ENCODE measurements at regions not wholly inside any gene's neighbourhood (a gene's known extent, or its start where the extent isn't known, plus 50 kb on each side); places are given as distances from the start of the nearest gene placed in this dataset.

- no peak for TF ChIP-seq EZH2phosphoT487 (IDR thresholded peaks at IDR 0.05; ENCODE audit: borderline replicate concordance, low read length)
- TF ChIP-seq, protein P1, sequence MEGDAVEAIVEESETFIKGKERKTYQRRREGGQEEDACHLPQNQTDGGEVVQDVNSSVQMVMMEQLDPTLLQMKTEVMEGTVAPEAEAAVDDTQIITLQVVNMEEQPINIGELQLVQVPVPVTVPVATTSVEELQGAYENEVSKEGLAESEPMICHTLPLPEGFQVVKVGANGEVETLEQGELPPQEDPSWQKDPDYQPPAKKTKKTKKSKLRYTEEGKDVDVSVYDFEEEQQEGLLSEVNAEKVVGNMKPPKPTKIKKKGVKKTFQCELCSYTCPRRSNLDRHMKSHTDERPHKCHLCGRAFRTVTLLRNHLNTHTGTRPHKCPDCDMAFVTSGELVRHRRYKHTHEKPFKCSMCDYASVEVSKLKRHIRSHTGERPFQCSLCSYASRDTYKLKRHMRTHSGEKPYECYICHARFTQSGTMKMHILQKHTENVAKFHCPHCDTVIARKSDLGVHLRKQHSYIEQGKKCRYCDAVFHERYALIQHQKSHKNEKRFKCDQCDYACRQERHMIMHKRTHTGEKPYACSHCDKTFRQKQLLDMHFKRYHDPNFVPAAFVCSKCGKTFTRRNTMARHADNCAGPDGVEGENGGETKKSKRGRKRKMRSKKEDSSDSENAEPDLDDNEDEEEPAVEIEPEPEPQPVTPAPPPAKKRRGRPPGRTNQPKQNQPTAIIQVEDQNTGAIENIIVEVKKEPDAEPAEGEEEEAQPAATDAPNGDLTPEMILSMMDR (IDR thresholded peaks at IDR 0.05; ENCODE audit: low read depth, low read length, poor library complexity, severe bottlenecking) = no peak
- no peak overlapping the region for H3K27ac ChIP-seq (ENCODE audit: low read depth, low read length)
- H3F3A ChIP-seq (ENCODE audit: control insufficient read depth, insufficient read depth) = no peaks in the 10 kb centered on the region
- H3K36me3 ChIP-seq (ENCODE audit: control insufficient read depth, low read length) = no peaks in the 10 kb centered on the region
- no peak overlapping the region for H3K4me3 ChIP-seq (ENCODE audit: low read length)
- no peaks in the 10 kb centered on the region for H4K20me1 ChIP-seq (ENCODE audit: control insufficient read depth, insufficient read depth, low read depth, low read length)
- H3K9me3 ChIP-seq (ENCODE audit: control insufficient read depth, insufficient read depth, low read length) = peaks cover 12% of the 10 kb centered on the region; the same call in 1 of the 2 replicates
- H3K27me3 ChIP-seq (ENCODE audit: control insufficient read depth, low read length) = no peaks in the 10 kb centered on the region
- no peaks in the 10 kb centered on the region for H3K4me1 ChIP-seq (ENCODE audit: control insufficient read depth, low read length)
- H3K79me2 ChIP-seq (ENCODE audit: control insufficient read depth, low read length) = no peaks in the 10 kb centered on the region
- H3K4me2 ChIP-seq (ENCODE audit: low read length) = no peak overlapping the region
- H3K9me2 ChIP-seq (replicated peaks; ENCODE audit: control insufficient read depth, low read length) = no peaks in the 10 kb centered on the region; the same call in 1 of the 2 replicates
Observed at GRCh38 chr1:193927550-193927949, 741.1 kb upstream of the B3GALT2 start.

GRCh38 chr1:193926956-193927355, 740.5 kb upstream of the B3GALT2 start:
- no peak overlapping the region for H3K4me3 ChIP-seq (ENCODE audit: low read length)
- H3K27me3 ChIP-seq (ENCODE audit: control insufficient read depth, low read length) = no peaks in the 10 kb centered on the region
- H3K79me2 ChIP-seq (ENCODE audit: control insufficient read depth, low read length) = no peaks in the 10 kb centered on the region
- H3K9me2 ChIP-seq (replicated peaks; ENCODE audit: control insufficient read depth, low read length) = no peaks in the 10 kb centered on the region; the same call in 1 of the 2 replicates
- no peaks in the 10 kb centered on the region for H3F3A ChIP-seq (ENCODE audit: control insufficient read depth, insufficient read depth)
- no peak overlapping the region for H3K4me2 ChIP-seq (ENCODE audit: low read length)
- no peak for TF ChIP-seq EZH2phosphoT487 (IDR thresholded peaks at IDR 0.05; ENCODE audit: borderline replicate concordance, low read length)
- TF ChIP-seq, protein P1 (IDR thresholded peaks at IDR 0.05; ENCODE audit: low read depth, low read length, poor library complexity, severe bottlenecking) = no peak
- H3K27ac ChIP-seq (ENCODE audit: low read depth, low read length) = no peak overlapping the region
- peaks cover 12% of the 10 kb centered on the region; the same call in 1 of the 2 replicates for H3K9me3 ChIP-seq (ENCODE audit: control insufficient read depth, insufficient read depth, low read length)
- H3K4me1 ChIP-seq (ENCODE audit: control insufficient read depth, low read length) = no peaks in the 10 kb centered on the region
- no peaks in the 10 kb centered on the region for H4K20me1 ChIP-seq (ENCODE audit: control insufficient read depth, insufficient read depth, low read depth, low read length)
- no peaks in the 10 kb centered on the region for H3K36me3 ChIP-seq (ENCODE audit: control insufficient read depth, low read length)

GRCh38 chr1:193919827-193920226, 733.4 kb upstream of the B3GALT2 start:
- no peaks in the 10 kb centered on the region for H3F3A ChIP-seq (ENCODE audit: control insufficient read depth, insufficient read depth)
- H3K36me3 ChIP-seq (ENCODE audit: control insufficient read depth, low read length) = no peaks in the 10 kb centered on the region
- H3K4me3 ChIP-seq (ENCODE audit: low read length) = no peak overlapping the region
- no peak overlapping the region for H3K4me2 ChIP-seq (ENCODE audit: low read length)
- no peaks in the 10 kb centered on the region for H3K4me1 ChIP-seq (ENCODE audit: control insufficient read depth, low read length)
- TF ChIP-seq, protein P1 (IDR thresholded peaks at IDR 0.05; ENCODE audit: low read depth, low read length, poor library complexity, severe bottlenecking) = no peak
- no peak for TF ChIP-seq EZH2phosphoT487 (IDR thresholded peaks at IDR 0.05; ENCODE audit: borderline replicate concordance, low read length)
- H3K9me3 ChIP-seq (ENCODE audit: control insufficient read depth, insufficient read depth, low read length) = no peaks in the 10 kb centered on the region
- no peaks in the 10 kb centered on the region; the same call in 1 of the 2 replicates for H3K9me2 ChIP-seq (replicated peaks; ENCODE audit: control insufficient read depth, low read length)
- no peaks in the 10 kb centered on the region for H3K79me2 ChIP-seq (ENCODE audit: control insufficient read depth, low read length)
- H3K27ac ChIP-seq (ENCODE audit: low read depth, low read length) = no peak overlapping the region
- H4K20me1 ChIP-seq (ENCODE audit: control insufficient read depth, insufficient read depth, low read depth, low read length) = no peaks in the 10 kb centered on the region
- H3K27me3 ChIP-seq (ENCODE audit: control insufficient read depth, low read length) = no peaks in the 10 kb centered on the region
